ENCODE measurements at regions not wholly inside any gene's neighbourhood (a gene's known extent, or its start where the extent isn't known, plus 50 kb on each side); places are given as distances from the start of the nearest gene placed in this dataset.

DNA sequence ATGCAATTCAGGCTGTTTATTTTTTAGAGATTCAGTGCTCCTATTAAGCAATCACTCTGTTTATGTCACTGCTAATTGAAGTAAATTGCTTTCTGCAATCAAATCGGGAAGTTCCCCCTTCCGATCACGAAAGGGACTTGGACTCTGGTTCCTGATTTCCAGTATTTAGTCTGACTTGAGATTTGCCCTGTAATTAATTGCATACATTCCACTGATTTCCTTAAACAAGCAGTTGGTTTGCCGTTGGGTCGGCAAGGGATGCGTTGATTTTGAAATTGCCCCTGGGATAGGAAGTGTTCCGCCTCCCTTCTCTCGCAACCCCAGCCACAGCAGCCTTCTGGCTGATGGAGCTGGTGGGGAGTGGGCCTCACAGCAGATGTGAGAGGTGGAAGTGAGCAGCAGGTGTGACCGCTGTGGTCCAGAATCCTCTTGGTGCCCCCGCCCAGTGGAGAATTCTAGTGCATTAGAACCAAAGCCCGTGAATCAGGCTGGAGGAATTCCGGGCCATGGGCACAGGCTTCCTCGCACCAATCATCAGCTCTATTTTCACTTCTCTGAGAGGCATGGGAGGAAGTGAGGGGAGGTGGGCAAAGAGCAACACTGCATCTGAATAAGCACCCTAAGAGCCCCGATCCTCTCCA, 102.5 kb downstream of the SPRY4 start:
- H3K4ac ChIP-seq (ENCODE audit: low read depth, low read length), result no peak overlapping the region
- H3K36me3 ChIP-seq (ENCODE audit: control insufficient read depth in 1 of 2, insufficient read depth in 2 of 2, low read length in 2 of 2), result no peaks in the 10 kb centered on the region
- no peak overlapping the region for H2BK5ac ChIP-seq (ENCODE audit: low read depth, low read length, poor library complexity)
- no peak overlapping the region for H4K91ac ChIP-seq (ENCODE audit: low read depth, low read length)
- H3K14ac ChIP-seq (ENCODE audit: low read length), result no peak overlapping the region
- no peak overlapping the region for H3K4me3 ChIP-seq (ENCODE audit: low read depth, low read length)
- no peak overlapping the region for H3K9ac ChIP-seq (ENCODE audit: low read length)
- H2BK120ac ChIP-seq (ENCODE audit: insufficient read depth, low read length, poor library complexity), result peak overlapping the region; percentile 30
- H3K4me2 ChIP-seq (ENCODE audit: low read length), result no peak overlapping the region
- H3K79me1 ChIP-seq (ENCODE audit: low read length), result peaks cover 15% of the 10 kb centered on the region
- peaks cover 9 to 10% of the 10 kb centered on the region in 2 experiments for H3K4me1 ChIP-seq (ENCODE audit: control insufficient read depth in 1 of 2, insufficient read depth in 2 of 2, low read length in 2 of 2)
- no CpG with 5 or more reads among the region's 14 CpGs for WGBS (ENCODE audit: extremely low coverage, insufficient coverage, insufficient read length)
- peak overlapping the region; percentile 80 for H2AK5ac ChIP-seq (ENCODE audit: low read length)
- no peak overlapping the region for H3K18ac ChIP-seq (ENCODE audit: low read length)
- no peaks in the 10 kb centered on the region for H3K9me3 ChIP-seq (ENCODE audit: insufficient read depth, low read depth, low read length)
- H4K8ac ChIP-seq (ENCODE audit: low read depth, low read length), result no peak overlapping the region
- H3K23ac ChIP-seq (ENCODE audit: low read length), result no peak overlapping the region
- no peak overlapping the region for H2AFZ ChIP-seq (ENCODE audit: insufficient read depth, low read length, poor library complexity)
- no peaks in the 10 kb centered on the region for H3K27me3 ChIP-seq (ENCODE audit: insufficient read depth, low read length)
- H2BK12ac ChIP-seq (ENCODE audit: low read length), result peak overlapping the region; percentile 21
- H3K79me2 ChIP-seq (ENCODE audit: control insufficient read depth, insufficient read depth, low read length, poor library complexity), result no peaks in the 10 kb centered on the region
- H3K27ac ChIP-seq (ENCODE audit: low read depth, low read length), result no peak overlapping the region
- no peak overlapping the region for H4K12ac ChIP-seq (ENCODE audit: low read depth, low read length)
- DNase-seq, result peak in 1 of 2 donors; percentile 26

DNA sequence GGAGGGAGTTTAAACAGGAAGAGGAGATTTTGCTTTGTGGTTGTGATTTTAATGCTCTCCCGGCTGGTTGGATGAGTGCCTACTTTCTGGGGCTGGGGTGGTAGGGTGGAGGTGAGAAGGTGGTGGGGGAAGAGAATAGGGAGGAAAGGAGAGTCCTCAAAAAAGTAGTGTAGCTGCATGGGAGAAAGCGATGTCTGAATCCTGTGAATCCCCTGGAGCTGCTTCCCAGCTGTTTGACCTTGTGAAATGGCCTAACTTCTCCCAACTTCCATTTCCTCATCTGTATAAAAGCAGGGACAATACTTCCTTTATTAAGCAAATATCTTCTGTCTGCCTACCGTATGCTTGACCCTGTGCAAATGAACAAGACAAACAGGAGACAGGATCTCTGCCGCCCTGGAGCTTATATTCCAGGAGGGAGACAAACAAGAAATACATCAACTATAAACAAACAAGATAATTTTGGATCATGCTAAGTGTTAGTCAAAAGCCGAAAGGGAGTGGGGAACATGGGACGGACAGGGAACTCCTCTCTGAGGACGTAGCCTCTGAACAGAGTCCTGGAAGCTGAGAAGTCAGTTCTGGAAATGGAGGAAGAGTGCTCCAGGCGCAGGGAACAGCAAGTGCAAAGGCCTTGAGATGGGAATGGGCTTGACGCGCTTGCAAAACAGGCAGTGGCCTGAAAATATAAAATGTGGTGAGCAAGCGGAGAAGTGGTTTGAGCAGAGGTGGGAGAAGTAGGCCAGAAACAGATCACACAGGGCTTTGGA, 103.5 kb downstream of the SPRY4 start:
- Histone ChIP-seq H4K8ac (ENCODE audit: low read depth, low read length) (no peak overlapping the region), H2AK5ac (ENCODE audit: low read length) (no peak overlapping the region), H3K4me3 (ENCODE audit: low read depth, low read length) (no peak overlapping the region), H2BK12ac (ENCODE audit: low read length) (peak overlapping the region; percentile 68), H3K79me1 (ENCODE audit: low read length) (peaks cover 25% of the 10 kb centered on the region), H3K27ac (ENCODE audit: low read depth, low read length) (no peak overlapping the region), H3K14ac (ENCODE audit: low read length) (peak overlapping the region; percentile 22), H3K9me3 (ENCODE audit: insufficient read depth, low read depth, low read length) (no peaks in the 10 kb centered on the region), H3K9ac (ENCODE audit: low read length) (no peak overlapping the region), H2BK120ac (ENCODE audit: insufficient read depth, low read length, poor library complexity) (peak overlapping the region; percentile 64), H3K79me2 (ENCODE audit: control insufficient read depth, insufficient read depth, low read length, poor library complexity) (peaks cover under 1% of the 10 kb centered on the region), H3K4me1 (ENCODE audit: control insufficient read depth in 1 of 2, insufficient read depth in 2 of 2, low read length in 2 of 2) (peaks cover 20 to 21% of the 10 kb centered on the region in 2 experiments), H3K18ac (ENCODE audit: low read length) (peak overlapping the region; percentile 24), H2BK5ac (ENCODE audit: low read depth, low read length, poor library complexity) (peak overlapping the region; percentile 33), H4K12ac (ENCODE audit: low read depth, low read length) (no peak overlapping the region), H3K4ac (ENCODE audit: low read depth, low read length) (no peak overlapping the region), H3K36me3 (ENCODE audit: control insufficient read depth in 1 of 2, insufficient read depth in 2 of 2, low read length in 2 of 2) (no peaks in the 10 kb centered on the region), H2AFZ (ENCODE audit: insufficient read depth, low read length, poor library complexity) (no peak overlapping the region), H3K4me2 (ENCODE audit: low read length) (no peak overlapping the region), H4K91ac (ENCODE audit: low read depth, low read length) (peak overlapping the region; percentile 65), H3K27me3 (ENCODE audit: insufficient read depth, low read length) (no peaks in the 10 kb centered on the region), H3K23ac (ENCODE audit: low read length) (no peak overlapping the region)
- no CpG with 5 or more reads among the region's 11 CpGs for WGBS (ENCODE audit: extremely low coverage, insufficient coverage, insufficient read length)
- no peak for DNase-seq

DNA sequence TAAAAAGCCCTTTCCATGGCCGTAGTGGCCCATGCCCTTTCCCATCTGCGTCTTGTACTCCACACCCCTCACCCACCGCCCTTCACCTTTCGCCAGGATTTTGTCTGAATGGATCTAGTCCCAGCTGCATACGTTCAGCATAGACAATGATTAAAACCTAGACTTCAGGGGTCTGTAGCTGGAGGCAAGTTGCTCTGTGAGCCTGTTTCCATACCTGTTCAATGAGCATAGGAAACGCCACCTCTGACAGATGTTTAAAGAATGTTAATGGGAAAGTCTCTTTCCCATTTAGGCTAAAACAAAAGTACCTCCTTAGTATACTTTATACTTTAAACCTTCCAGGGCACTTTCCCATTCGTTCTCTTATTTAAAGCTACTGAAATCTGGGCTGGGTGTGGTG, 105.7 kb downstream of the SPRY4 start:
- Histone ChIP-seq H3K4me3 (ENCODE audit: low read depth, low read length) (no peak overlapping the region), H3K79me1 (ENCODE audit: low read length) (peaks cover 28% of the 10 kb centered on the region), H3K14ac (ENCODE audit: low read length) (no peak overlapping the region), H3K27ac (ENCODE audit: low read depth, low read length) (peak overlapping the region; percentile 84), H3K4me1 (ENCODE audit: control insufficient read depth in 1 of 2, insufficient read depth in 2 of 2, low read length in 2 of 2) (peaks cover 25 to 26% of the 10 kb centered on the region in 2 experiments), H4K91ac (ENCODE audit: low read depth, low read length) (peak overlapping the region; percentile 83), H3K36me3 (ENCODE audit: control insufficient read depth in 1 of 2, insufficient read depth in 2 of 2, low read length in 2 of 2) (no peaks in the 10 kb centered on the region), H2BK120ac (ENCODE audit: insufficient read depth, low read length, poor library complexity) (peak overlapping the region; percentile 62), H3K23ac (ENCODE audit: low read length) (no peak overlapping the region), H2AFZ (ENCODE audit: insufficient read depth, low read length, poor library complexity) (no peak overlapping the region), H4K8ac (ENCODE audit: low read depth, low read length) (no peak overlapping the region), H3K27me3 (ENCODE audit: insufficient read depth, low read length) (no peaks in the 10 kb centered on the region), H2BK5ac (ENCODE audit: low read depth, low read length, poor library complexity) (peak overlapping the region; percentile 71), H3K18ac (ENCODE audit: low read length) (no peak overlapping the region), H3K9me3 (ENCODE audit: insufficient read depth, low read depth, low read length) (no peaks in the 10 kb centered on the region), H4K12ac (ENCODE audit: low read depth, low read length) (no peak overlapping the region), H3K4me2 (ENCODE audit: low read length) (no peak overlapping the region), H3K79me2 (ENCODE audit: control insufficient read depth, insufficient read depth, low read length, poor library complexity) (peaks cover 2% of the 10 kb centered on the region), H2BK12ac (ENCODE audit: low read length) (no peak overlapping the region), H3K4ac (ENCODE audit: low read depth, low read length) (no peak overlapping the region), H2AK5ac (ENCODE audit: low read length) (no peak overlapping the region), H3K9ac (ENCODE audit: low read length) (no peak overlapping the region)
- peak; percentile 81 to 85 for DNase-seq
- WGBS (ENCODE audit: extremely low coverage, insufficient coverage, insufficient read length), result no CpG with 5 or more reads among the region's 7 CpGs

DNA sequence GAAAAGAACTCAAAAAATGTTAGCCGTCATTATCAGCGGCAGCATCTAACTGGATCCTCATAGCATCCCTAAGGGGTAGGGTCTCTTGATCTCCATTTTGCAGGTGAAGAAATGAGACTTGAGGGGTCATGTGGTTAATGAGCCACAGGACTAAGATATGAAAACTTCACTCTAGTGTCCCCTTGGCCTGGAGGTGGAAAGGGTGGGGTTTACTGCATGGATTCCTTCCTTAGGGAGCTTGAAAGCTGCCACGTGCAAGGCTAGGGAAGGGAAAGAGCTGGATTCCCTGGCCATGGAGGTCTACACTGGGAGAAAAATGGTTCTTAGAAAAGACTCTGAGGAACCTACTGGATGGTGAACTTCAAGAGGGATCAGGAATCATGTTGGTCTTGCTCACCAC, 107.9 kb downstream of the SPRY4 start:
- peak overlapping the region; percentile 10 for H3K14ac ChIP-seq (ENCODE audit: low read length)
- H2BK120ac ChIP-seq (ENCODE audit: insufficient read depth, low read length, poor library complexity), result peak overlapping the region; percentile 27
- peak overlapping the region; percentile 42 for H2AK5ac ChIP-seq (ENCODE audit: low read length)
- peak overlapping the region; percentile 78 for H3K27ac ChIP-seq (ENCODE audit: low read depth, low read length)
- peaks cover 2% of the 10 kb centered on the region for H3K79me2 ChIP-seq (ENCODE audit: control insufficient read depth, insufficient read depth, low read length, poor library complexity)
- no peak for DNase-seq
- peaks cover 25 to 26% of the 10 kb centered on the region in 2 experiments for H3K4me1 ChIP-seq (ENCODE audit: control insufficient read depth in 1 of 2, insufficient read depth in 2 of 2, low read length in 2 of 2)
- no peak overlapping the region for H4K8ac ChIP-seq (ENCODE audit: low read depth, low read length)
- peaks cover 28% of the 10 kb centered on the region for H3K79me1 ChIP-seq (ENCODE audit: low read length)
- no peaks in the 10 kb centered on the region for H3K36me3 ChIP-seq (ENCODE audit: control insufficient read depth in 1 of 2, insufficient read depth in 2 of 2, low read length in 2 of 2)
- no peak overlapping the region for H3K9ac ChIP-seq (ENCODE audit: low read length)
- H2AFZ ChIP-seq (ENCODE audit: insufficient read depth, low read length, poor library complexity), result no peak overlapping the region
- H3K23ac ChIP-seq (ENCODE audit: low read length), result no peak overlapping the region
- WGBS (ENCODE audit: extremely low coverage, insufficient coverage, insufficient read length), result no CpG with 5 or more reads among the region's 3 CpGs
- no peak overlapping the region for H3K4me3 ChIP-seq (ENCODE audit: low read depth, low read length)
- peak overlapping the region; percentile 65 for H2BK5ac ChIP-seq (ENCODE audit: low read depth, low read length, poor library complexity)
- H3K4me2 ChIP-seq (ENCODE audit: low read length), result no peak overlapping the region
- no peaks in the 10 kb centered on the region for H3K9me3 ChIP-seq (ENCODE audit: insufficient read depth, low read depth, low read length)
- no peak overlapping the region for H3K18ac ChIP-seq (ENCODE audit: low read length)
- peak overlapping the region; percentile 38 for H2BK12ac ChIP-seq (ENCODE audit: low read length)
- no peak overlapping the region for H3K4ac ChIP-seq (ENCODE audit: low read depth, low read length)
- no peaks in the 10 kb centered on the region for H3K27me3 ChIP-seq (ENCODE audit: insufficient read depth, low read length)
- no peak overlapping the region for H4K12ac ChIP-seq (ENCODE audit: low read depth, low read length)
- H4K91ac ChIP-seq (ENCODE audit: low read depth, low read length), result peak overlapping the region; percentile 32
